RWPE1 (cell line): ENCODE measurements at regions not wholly inside any gene's neighbourhood (a gene's known extent, or its start where the extent isn't known, plus 50 kb on each side); places are given as distances from the start of the nearest gene placed in this dataset.

ENCODE experiments used
- CTCF ChIA-PET: fragments of 350-600 bp; sonication (Branson Sonifier 250); formaldehyde crosslinking; extraction: SDS; loops from one replicate; lab custom pipeline; 2021; lab: Yijun Ruan, JAX
- POLR2A ChIA-PET: fragments of 400-600 bp; formaldehyde crosslinking; extraction: SDS; loops from one replicate; lab custom pipeline; 2020; ENCODE audit warnings: antibody characterized with exemption; ENCODE audit not compliant: low non-redundant PET; lab: Yijun Ruan, JAX
- DNase-seq: peaks from one replicate; pipeline ENCODE4 v3.0.0; 2012; ENCODE audit warnings: low spot score
- H3K27ac ChIP-seq: fragments of 450-650 bp; 2 replicates; pipeline ENCODE4 v1.5.1; 2017
- TF ChIP-seq, protein P1 (sequence below): fragments of 450-650 bp; conservative IDR thresholded peaks from 2 replicates; pipeline ENCODE4 v1.5.1; 2017; ENCODE audit warnings: low read depth, mild to moderate bottlenecking

DNA sequence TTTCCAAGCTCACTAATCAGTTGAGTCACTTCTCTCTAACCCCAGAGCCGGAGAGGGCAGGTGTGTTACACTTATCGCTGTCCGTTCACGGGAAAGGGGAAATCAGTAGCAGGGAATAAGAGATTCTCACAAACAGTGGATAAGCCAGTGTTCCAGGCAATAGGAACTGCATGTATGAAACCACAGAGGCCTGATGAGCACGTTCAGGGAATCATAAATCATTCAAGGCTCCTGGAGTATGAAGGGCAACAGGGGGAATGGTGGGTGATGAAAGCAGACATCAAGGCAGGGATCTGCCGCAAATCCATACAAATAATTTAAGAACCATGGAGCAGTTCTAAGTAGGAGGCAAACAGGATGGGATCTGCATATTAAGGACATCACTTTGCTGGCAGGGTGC, 59.1 kb upstream of the ADGRG2 start:
- CTCF ChIA-PET: no interaction called here

DNA sequence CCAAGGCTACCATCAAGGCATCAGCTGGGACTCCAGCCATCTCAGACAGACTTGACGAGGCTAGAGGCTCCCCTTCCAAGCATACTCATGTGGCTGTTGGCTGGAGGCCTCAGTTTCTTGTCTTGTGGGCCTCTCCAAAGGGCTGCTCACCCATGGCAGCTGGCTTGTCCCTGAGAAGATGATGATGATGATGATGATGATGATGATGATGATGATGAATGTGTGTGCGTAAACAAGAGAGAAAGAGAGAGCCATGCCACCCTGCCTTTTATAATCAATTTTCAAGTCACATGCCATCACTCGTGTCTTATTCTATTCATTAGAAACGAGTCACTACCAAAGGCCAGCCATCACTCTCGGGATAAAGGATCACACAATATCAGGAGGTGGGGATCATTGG, 60.5 kb upstream of the ADGRG2 start:
- TF ChIP-seq, protein P1, sequence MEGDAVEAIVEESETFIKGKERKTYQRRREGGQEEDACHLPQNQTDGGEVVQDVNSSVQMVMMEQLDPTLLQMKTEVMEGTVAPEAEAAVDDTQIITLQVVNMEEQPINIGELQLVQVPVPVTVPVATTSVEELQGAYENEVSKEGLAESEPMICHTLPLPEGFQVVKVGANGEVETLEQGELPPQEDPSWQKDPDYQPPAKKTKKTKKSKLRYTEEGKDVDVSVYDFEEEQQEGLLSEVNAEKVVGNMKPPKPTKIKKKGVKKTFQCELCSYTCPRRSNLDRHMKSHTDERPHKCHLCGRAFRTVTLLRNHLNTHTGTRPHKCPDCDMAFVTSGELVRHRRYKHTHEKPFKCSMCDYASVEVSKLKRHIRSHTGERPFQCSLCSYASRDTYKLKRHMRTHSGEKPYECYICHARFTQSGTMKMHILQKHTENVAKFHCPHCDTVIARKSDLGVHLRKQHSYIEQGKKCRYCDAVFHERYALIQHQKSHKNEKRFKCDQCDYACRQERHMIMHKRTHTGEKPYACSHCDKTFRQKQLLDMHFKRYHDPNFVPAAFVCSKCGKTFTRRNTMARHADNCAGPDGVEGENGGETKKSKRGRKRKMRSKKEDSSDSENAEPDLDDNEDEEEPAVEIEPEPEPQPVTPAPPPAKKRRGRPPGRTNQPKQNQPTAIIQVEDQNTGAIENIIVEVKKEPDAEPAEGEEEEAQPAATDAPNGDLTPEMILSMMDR: no peak
- ChIA-PET POLR2A (no interaction called here), CTCF (no interaction called here)
- DNase-seq: no peak
- H3K27ac ChIP-seq: no peak overlapping the region

More for the DNA sequence above, 59.1 kb upstream of the ADGRG2 start:
- TF ChIP-seq, protein P1: no peak
- POLR2A ChIA-PET: no interaction called here
- no peak overlapping the region for H3K27ac ChIP-seq
- DNase-seq: no peak

DNA sequence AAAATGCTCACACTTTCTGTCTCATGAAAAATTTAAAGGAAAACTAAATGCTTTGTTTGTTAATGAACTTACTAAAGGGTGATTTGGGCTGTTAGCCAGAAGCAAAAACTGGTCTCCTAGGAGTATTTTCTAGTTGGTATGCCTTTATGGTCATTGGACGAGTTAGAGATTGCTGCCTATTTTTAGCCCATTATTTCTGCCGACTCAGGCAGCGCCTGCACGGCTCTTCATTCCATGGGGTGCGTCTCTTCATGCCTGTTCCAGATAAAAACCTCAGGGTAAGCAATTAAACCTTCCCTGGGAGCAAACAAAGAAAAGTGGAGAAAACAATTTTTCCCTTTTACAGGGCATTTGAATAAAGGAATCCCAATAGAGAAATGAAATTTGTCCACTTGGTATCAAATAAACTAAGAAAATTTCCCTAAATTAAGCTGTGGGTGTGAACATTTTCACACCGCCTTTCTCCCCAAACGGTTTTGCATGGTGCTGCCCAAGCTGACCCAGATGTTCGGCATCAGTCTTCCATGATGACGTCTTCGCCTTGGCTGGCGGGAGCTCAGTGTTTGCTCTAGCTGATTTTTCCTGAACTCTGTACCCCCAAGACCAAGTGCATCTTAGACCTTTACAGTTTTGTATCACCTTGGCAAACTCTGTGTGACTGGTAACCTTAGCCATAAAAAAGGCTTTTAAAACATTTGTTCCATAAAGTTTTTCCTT, 61.7 kb upstream of the ADGRG2 start:
- TF ChIP-seq, protein P1: no peak
- DNase-seq: no peak
- ChIA-PET POLR2A (no interaction called here), CTCF (no interaction called here)
- H3K27ac ChIP-seq: no peak overlapping the region

DNA sequence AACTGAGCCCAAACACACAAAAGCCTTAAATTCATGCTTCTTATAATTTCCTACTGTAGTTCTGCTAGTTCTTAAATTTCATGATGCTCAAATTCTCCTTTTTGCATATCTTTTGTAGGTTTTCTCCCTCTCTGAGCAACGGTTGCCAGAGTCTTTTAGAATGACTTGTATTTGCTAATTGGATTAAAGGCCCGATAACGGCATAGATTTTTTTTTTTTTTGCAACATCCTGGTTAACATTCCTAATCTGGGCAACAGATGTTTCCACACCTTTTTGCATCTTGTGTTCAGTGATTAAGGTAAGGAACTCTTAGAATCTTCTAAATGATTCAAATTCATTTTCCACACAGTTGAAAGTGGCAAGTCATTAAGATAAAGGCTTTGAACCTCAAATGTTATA, 66.3 kb upstream of the ADGRG2 start:
- ChIA-PET CTCF (no interaction called here), POLR2A (no interaction called here)
- TF ChIP-seq, protein P1: no peak
- no peak overlapping the region for H3K27ac ChIP-seq
- no peak for DNase-seq

DNA sequence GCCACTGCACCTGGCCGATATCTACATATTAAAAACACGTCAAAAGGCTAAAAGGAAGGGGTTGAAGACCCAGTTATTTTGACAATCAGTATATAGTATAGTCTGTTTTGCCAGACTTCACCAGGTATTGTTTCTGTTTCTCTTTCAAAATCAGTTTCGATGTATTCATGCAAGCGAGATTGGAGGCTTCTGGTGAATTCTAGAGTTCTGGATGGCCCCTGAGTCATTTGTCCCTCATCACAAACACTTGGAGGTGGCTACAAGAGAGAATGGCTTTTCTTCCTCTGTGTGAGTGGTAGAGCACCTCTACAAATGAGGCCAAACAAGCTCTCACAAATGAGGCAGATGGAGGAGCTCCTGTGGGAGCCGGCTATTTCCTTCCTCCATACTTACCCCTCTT, 68.6 kb upstream of the ADGRG2 start:
- TF ChIP-seq, protein P1: no peak
- DNase-seq: no peak
- no peak overlapping the region for H3K27ac ChIP-seq
- CTCF ChIA-PET: no interaction called here
- POLR2A ChIA-PET: no interaction called here

DNA sequence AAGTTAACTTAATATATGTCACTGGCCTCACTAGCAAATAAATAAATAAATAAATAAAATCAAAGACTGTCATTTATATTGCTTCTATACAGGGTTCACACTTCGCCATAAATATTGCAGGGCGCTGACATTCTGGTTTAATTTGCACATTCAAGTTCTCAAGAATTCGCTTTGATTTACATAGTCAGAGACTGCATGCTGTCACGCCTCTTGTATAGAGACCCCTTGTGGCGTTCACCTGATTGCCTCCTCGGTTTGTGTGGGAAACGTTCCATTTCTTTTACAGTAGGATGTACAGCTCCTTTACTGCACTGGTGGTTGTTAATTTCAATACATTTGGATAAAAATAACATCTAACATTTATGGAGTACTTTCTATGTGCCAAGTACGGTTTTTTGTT, 71.3 kb upstream of the ADGRG2 start:
- POLR2A ChIA-PET: no interaction called here
- DNase-seq: no peak
- H3K27ac ChIP-seq: no peak overlapping the region
- TF ChIP-seq, protein P1: no peak
- CTCF ChIA-PET: no interaction called here
